Smooth muscle cell (in vitro differentiated cells): ENCODE measurements at regions not wholly inside any gene's neighbourhood (a gene's known extent, or its start where the extent isn't known, plus 50 kb on each side); places are given as distances from the start of the nearest gene placed in this dataset.

Experiments used
- DNase-seq: peaks from one replicate; lab custom pipeline; 2025; ENCODE audit not compliant: unreplicated experiment; lab: John Stamatoyannopoulos, UW
- H2AFZ ChIP-seq: fragments of 200-600 bp; sonication (generic); 2 replicates; pipeline ENCODE4 v1.6.0; 2016; ENCODE audit warnings: antibody characterized with exemption, low read depth, mild to moderate bottlenecking
- H3F3A ChIP-seq: fragments of 200-600 bp; sonication (generic); 2 replicates; pipeline ENCODE4 v1.6.0; 2017; ENCODE audit warnings: antibody characterized with exemption, low read depth
- H3K27ac ChIP-seq: fragments of 200-600 bp; sonication (generic); 2 replicates; pipeline ENCODE4 v1.5.1; 2016; ENCODE audit warnings: low read depth, mild to moderate bottlenecking
- H3K27me3 ChIP-seq: fragments of 200-600 bp; sonication (generic); 2 replicates; pipeline ENCODE4 v1.6.1; 2016; ENCODE audit warnings: low read depth, mild to moderate bottlenecking
- H3K36me3 ChIP-seq: fragments of 200-600 bp; sonication (generic); 2 replicates; pipeline ENCODE4 v1.5.1; 2016; ENCODE audit warnings: low read depth
- H3K4me1 ChIP-seq: fragments of 200-600 bp; sonication (generic); 2 replicates; pipeline ENCODE4 v1.5.1; 2016; ENCODE audit warnings: low read depth
- H3K4me2 ChIP-seq: fragments of 200-600 bp; sonication (generic); 2 replicates; pipeline ENCODE4 v1.6.0; 2016; ENCODE audit warnings: mild to moderate bottlenecking
- H3K4me3 ChIP-seq: fragments of 200-600 bp; sonication (generic); 2 replicates; pipeline ENCODE4 v1.5.1; 2016; ENCODE audit warnings: mild to moderate bottlenecking
- H3K79me2 ChIP-seq: fragments of 200-600 bp; sonication (generic); 2 replicates; pipeline ENCODE4 v1.6.0; 2016; ENCODE audit warnings: low read depth, mild to moderate bottlenecking
- H3K9ac ChIP-seq: fragments of 200-600 bp; sonication (generic); 2 replicates; pipeline ENCODE4 v1.6.0; 2016; ENCODE audit warnings: low read depth
- H3K9me3 ChIP-seq: fragments of 200-600 bp; sonication (generic); replicated peaks from 2 replicates; pipeline ENCODE4 v1.5.1; 2016; ENCODE audit warnings: low read depth
- H4K20me1 ChIP-seq: fragments of 200-600 bp; sonication (generic); 2 replicates; pipeline ENCODE4 v1.6.0; 2016; ENCODE audit warnings: low read depth
- CTCF ChIP-seq: fragments of 200-600 bp; sonication (generic); IDR thresholded peaks from 2 replicates; pipeline ENCODE4 v1.5.1; 2017; ENCODE audit warnings: borderline replicate concordance, mild to moderate bottlenecking, antibody characterized with exemption; ENCODE audit not compliant: insufficient read depth, poor library complexity, severe bottlenecking
- WGBS: methylation state at CpG from one replicate; pipeline ENCODE4 v1.1.7; 2016; ENCODE audit warnings: low lambda C conversion rate; 5-methylcytosine and 5-hydroxymethylcytosine counted together

- Histone ChIP-seq H3K27ac (no peak overlapping the region), H3K4me1 (no peaks in the 10 kb centered on the region), H2AFZ (no peak overlapping the region), H3K27me3 (no peaks in the 10 kb centered on the region), H3K9me3 (no peaks in the 10 kb centered on the region), H3K4me2 (no peak overlapping the region), H3K4me3 (no peak overlapping the region), H3F3A (no peaks in the 10 kb centered on the region), H3K36me3 (no peaks in the 10 kb centered on the region), H4K20me1 (no peaks in the 10 kb centered on the region), H3K9ac (no peak overlapping the region), H3K79me2 (no peaks in the 10 kb centered on the region)
- no peak for DNase-seq
- no peak for TF ChIP-seq CTCF
- 87% methylated on average over 27 of the region's 33 CpGs for WGBS
Measured at GRCh38 chr4:1540601-1541375, 134.5 kb upstream of the NKX1-1 start.

- no peaks in the 10 kb centered on the region for H3K4me1 ChIP-seq
- no peak overlapping the region for H3K27ac ChIP-seq
- no peak for DNase-seq
- H3K79me2 ChIP-seq = no peaks in the 10 kb centered on the region
- no peaks in the 10 kb centered on the region for H3F3A ChIP-seq
- H3K4me3 ChIP-seq = no peak overlapping the region
- H3K9ac ChIP-seq = no peak overlapping the region
- H3K4me2 ChIP-seq = no peak overlapping the region
- no peaks in the 10 kb centered on the region for H3K9me3 ChIP-seq
- WGBS = 91% methylated on average over 45 of the region's 45 CpGs
- no peaks in the 10 kb centered on the region for H4K20me1 ChIP-seq
- H3K27me3 ChIP-seq = no peaks in the 10 kb centered on the region
- no peak for TF ChIP-seq CTCF
- H2AFZ ChIP-seq = no peak overlapping the region
- no peaks in the 10 kb centered on the region for H3K36me3 ChIP-seq
Measured at GRCh38 chr4:1539859-1540600, 133.8 kb upstream of the NKX1-1 start.

GRCh38 chr4:1538941-1539772 lies 132.9 kb upstream of the NKX1-1 start:
- Histone ChIP-seq H3K27ac (no peak overlapping the region), H3K79me2 (no peaks in the 10 kb centered on the region), H2AFZ (no peak overlapping the region), H3F3A (no peaks in the 10 kb centered on the region), H3K4me1 (no peaks in the 10 kb centered on the region), H3K4me3 (no peak overlapping the region), H3K27me3 (no peaks in the 10 kb centered on the region), H3K36me3 (no peaks in the 10 kb centered on the region), H4K20me1 (no peaks in the 10 kb centered on the region), H3K9me3 (no peaks in the 10 kb centered on the region), H3K9ac (no peak overlapping the region), H3K4me2 (no peak overlapping the region)
- DNase-seq = no peak
- WGBS = 91% methylated on average over 22 of the region's 23 CpGs
- no peak for TF ChIP-seq CTCF
